ENCODE measurements at regions not wholly inside any gene's neighbourhood (a gene's known extent, or its start where the extent isn't known, plus 50 kb on each side); places are given as distances from the start of the nearest gene placed in this dataset.

DNA sequence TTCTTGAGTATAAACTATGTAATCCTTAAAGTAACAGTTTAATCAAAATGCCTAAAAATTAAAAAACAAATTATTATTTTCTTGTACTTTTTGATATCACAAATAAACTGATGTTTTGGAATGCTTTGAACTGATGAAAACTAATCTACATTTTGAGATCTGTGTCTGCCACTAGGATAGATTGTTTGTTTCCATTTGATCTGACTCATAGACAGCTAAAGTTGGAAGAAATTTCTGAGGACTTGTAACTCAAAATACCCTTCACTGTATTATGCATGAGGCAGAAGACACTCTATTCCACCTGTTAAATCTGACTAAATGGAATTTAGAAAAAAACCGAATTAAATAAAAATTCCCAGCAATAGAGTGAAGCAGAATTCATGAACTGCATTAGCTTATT lies 1400.0 kb upstream of the FLRT2 start:
- Histone ChIP-seq H3K79me2 (ENCODE audit: control insufficient read depth, insufficient read depth, low read length) (no peaks in the 10 kb centered on the region), H3K9me1 (replicated peaks; ENCODE audit: control insufficient read depth, extremely low read depth, insufficient read depth, low read length) (no peaks in the 10 kb centered on the region), H4K20me1 (replicated peaks; ENCODE audit: control insufficient read depth, extremely low read depth, insufficient read depth, low read length) (no peaks in the 10 kb centered on the region), H3K4me1 (ENCODE audit: control insufficient read depth, extremely low read depth, insufficient read depth, low read length) (peaks cover 21% of the 10 kb centered on the region), H2AFZ (ENCODE audit: low read depth, low read length) (no peak overlapping the region), H3K9me3 (replicated peaks; ENCODE audit: control insufficient read depth, insufficient read depth, low read length) (no peaks in the 10 kb centered on the region), H3K36me3 (ENCODE audit: control insufficient read depth in 2 of 2, extremely low read depth in 1 of 2, insufficient read depth in 2 of 2, low read length in 2 of 2) (no peaks in the 10 kb centered on the region), H3K27ac (ENCODE audit: insufficient read depth, low read depth, low read length) (no peak overlapping the region), H3K4me2 (ENCODE audit: insufficient read depth, low read length) (no peak overlapping the region), H3K4me3 (replicated peaks in 1 of 3; ENCODE audit: insufficient read depth in 1 of 3, low read depth in 1 of 3, low read length in 3 of 3) (no peak overlapping the region), H3K9ac (replicated peaks; ENCODE audit: extremely low read depth, insufficient read depth, low read length) (no peak overlapping the region), H3K27me3 (ENCODE audit: control insufficient read depth in 2 of 2, insufficient read depth in 2 of 2, low read length in 2 of 2) (no peaks in the 10 kb centered on the region)
- DNase-seq (ENCODE audit: low read depth, low spot score): peak; percentile 37
- intact Hi-C loops (cut with micrococcal nuclease) (loop anchor here (1.0 to 10.0 kb wide), 3 partner anchors 14 to 1405 kb away; partner anchors contain the start of gene FLRT2), dilution Hi-C loops (cut with MboI; ENCODE audit: extremely low pct_ligation_motif_present, low sequenced_read_pairs) (no loop called here)
- POLR2A ChIA-PET: no interaction called here
- TF ChIP-seq EZH2 (IDR thresholded peaks at IDR 0.05; ENCODE audit: borderline replicate concordance, low read depth, low read length, severe bottlenecking): no peak
- TF ChIP-seq, protein P1, sequence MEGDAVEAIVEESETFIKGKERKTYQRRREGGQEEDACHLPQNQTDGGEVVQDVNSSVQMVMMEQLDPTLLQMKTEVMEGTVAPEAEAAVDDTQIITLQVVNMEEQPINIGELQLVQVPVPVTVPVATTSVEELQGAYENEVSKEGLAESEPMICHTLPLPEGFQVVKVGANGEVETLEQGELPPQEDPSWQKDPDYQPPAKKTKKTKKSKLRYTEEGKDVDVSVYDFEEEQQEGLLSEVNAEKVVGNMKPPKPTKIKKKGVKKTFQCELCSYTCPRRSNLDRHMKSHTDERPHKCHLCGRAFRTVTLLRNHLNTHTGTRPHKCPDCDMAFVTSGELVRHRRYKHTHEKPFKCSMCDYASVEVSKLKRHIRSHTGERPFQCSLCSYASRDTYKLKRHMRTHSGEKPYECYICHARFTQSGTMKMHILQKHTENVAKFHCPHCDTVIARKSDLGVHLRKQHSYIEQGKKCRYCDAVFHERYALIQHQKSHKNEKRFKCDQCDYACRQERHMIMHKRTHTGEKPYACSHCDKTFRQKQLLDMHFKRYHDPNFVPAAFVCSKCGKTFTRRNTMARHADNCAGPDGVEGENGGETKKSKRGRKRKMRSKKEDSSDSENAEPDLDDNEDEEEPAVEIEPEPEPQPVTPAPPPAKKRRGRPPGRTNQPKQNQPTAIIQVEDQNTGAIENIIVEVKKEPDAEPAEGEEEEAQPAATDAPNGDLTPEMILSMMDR (IDR thresholded peaks at IDR 0.05; ENCODE audit: extremely low read depth in 1 of 2, insufficient read depth in 1 of 2, low read depth in 1 of 2, low read length in 2 of 2): no peak
- TF ChIP-seq POLR2AphosphoS5 (IDR thresholded peaks at IDR 0.05; ENCODE audit: insufficient read depth, low read depth, low read length): no peak
- no peak for TF ChIP-seq MYC (IDR thresholded peaks at IDR 0.05; ENCODE audit: low read depth, low read length)
- no peak for TF ChIP-seq POLR2A (IDR thresholded peaks at IDR 0.05; ENCODE audit: low read depth, low read length)
- TF ChIP-seq MAX (IDR thresholded peaks at IDR 0.05; ENCODE audit: insufficient read depth, insufficient read length): no peak
- no peak for TF ChIP-seq JUN (IDR thresholded peaks at IDR 0.05; ENCODE audit: borderline replicate concordance, insufficient read depth, insufficient read length, low read depth)
- no peak for TF ChIP-seq FOS (IDR thresholded peaks at IDR 0.05; ENCODE audit: borderline replicate concordance, insufficient read depth, low read length)
- TF ChIP-seq GATA2 (IDR thresholded peaks at IDR 0.05; ENCODE audit: insufficient read depth, insufficient read length, low read depth, low read length): no peak
- CTCF ChIA-PET: interaction anchor here (1.4 kb wide), 1 partner anchor 22 kb away, joined by 3 read pairs; no protein-coding TSS in a partner anchor
- no TSS peak for BruUV-seq (replicated peaks)
- FAIRE-seq: no peak
